ENCODE measurements at regions not wholly inside any gene's neighbourhood (a gene's known extent, or its start where the extent isn't known, plus 50 kb on each side); places are given as distances from the start of the nearest gene placed in this dataset.
A peak's percentile ranks its signal among the peaks of the same experiment; 100 is the strongest.

- no peak for TF ChIP-seq CTCF (conservative IDR thresholded peaks at IDR 0.05; ENCODE audit: low read depth, low read length)
- no peak for DNase-seq (ENCODE audit: low read depth)
- H3K4me3 ChIP-seq (ENCODE audit: low read depth, low read length) = peak overlapping the region; percentile 73
Measured at GRCh38 chr22:25403284-25403810, 161.1 kb upstream of the GRK3 start.

- H3K4me3 ChIP-seq (ENCODE audit: low read depth, low read length) = peak overlapping the region; percentile 73
- TF ChIP-seq CTCF (conservative IDR thresholded peaks at IDR 0.05; ENCODE audit: low read depth, low read length) = no peak
- DNase-seq (ENCODE audit: low read depth) = no peak
Measured at GRCh38 chr22:25403811-25404471, 160.5 kb upstream of the GRK3 start.

- DNase-seq (ENCODE audit: low read depth) = no peak
- no peak for TF ChIP-seq CTCF (conservative IDR thresholded peaks at IDR 0.05; ENCODE audit: low read depth, low read length)
- peak overlapping the region; percentile 73 for H3K4me3 ChIP-seq (ENCODE audit: low read depth, low read length)
Measured at GRCh38 chr22:25404556-25404927, 159.9 kb upstream of the GRK3 start.

DNA sequence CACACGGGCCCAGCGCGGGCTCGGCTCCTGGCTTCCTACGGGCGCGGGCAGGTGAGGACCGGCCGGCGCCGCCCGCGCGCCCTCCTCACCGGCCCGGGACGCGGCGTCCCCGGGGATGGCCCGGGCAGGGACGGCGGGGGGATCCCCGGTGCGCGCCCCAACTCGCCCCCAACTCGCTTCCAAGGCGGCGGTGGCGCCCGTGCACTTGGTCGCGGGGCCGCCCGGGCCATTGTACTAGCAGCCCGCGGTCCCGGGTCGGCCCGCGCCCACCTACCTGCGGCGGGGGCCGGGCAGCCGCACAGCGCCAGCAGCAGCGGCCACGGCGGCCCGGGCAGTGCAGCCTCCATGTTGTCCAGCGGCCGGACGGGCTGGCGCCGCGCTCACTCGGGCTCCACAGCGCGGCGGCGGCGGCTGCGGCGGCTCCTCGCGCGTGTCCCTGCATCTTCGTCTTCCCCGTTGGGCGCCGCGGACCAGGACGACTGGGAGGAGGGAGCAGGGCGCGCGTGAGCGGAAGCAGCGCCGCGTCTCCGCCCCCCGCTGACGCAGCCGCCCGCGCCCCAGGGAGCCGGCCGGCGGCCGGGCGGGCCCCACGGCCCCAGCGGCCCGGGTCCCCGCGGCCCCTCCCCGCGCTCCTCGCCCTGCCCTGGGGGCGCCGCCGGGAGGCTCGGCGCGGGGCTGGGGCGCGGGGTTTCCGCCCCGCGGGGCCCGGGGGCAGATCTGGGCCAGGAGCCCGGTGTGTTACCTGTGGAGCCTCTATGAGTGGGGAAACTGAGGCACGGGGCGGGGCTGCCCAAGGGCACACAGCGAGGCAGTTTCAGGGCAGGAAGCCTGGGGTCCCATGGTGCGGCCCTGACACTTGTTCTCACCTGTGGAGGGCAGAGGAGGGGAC, 159.3 kb upstream of the GRK3 start:
- DNase-seq (ENCODE audit: low read depth) = no peak
- H3K4me3 ChIP-seq (ENCODE audit: low read depth, low read length) = peak overlapping the region; percentile 73
- no peak for TF ChIP-seq CTCF (conservative IDR thresholded peaks at IDR 0.05; ENCODE audit: low read depth, low read length)

- DNase-seq (ENCODE audit: low read depth) = no peak
- no peak for TF ChIP-seq CTCF (conservative IDR thresholded peaks at IDR 0.05; ENCODE audit: low read depth, low read length)
- H3K4me3 ChIP-seq (ENCODE audit: low read depth, low read length) = peak overlapping the region; percentile 73
Measured at GRCh38 chr22:25405841-25406509, 158.5 kb upstream of the GRK3 start.

- H3K4me3 ChIP-seq (ENCODE audit: low read depth, low read length) = no peak overlapping the region
- no peak for DNase-seq (ENCODE audit: low read depth)
- no peak for TF ChIP-seq CTCF (conservative IDR thresholded peaks at IDR 0.05; ENCODE audit: low read depth, low read length)
Measured at GRCh38 chr22:25406510-25407210, 157.8 kb upstream of the GRK3 start.

Measured in epithelial cell of proximal tubule (primary cell).